ENCODE measurements at regions not wholly inside any gene's neighbourhood (a gene's known extent, or its start where the extent isn't known, plus 50 kb on each side); places are given as distances from the start of the nearest gene placed in this dataset.

DNA sequence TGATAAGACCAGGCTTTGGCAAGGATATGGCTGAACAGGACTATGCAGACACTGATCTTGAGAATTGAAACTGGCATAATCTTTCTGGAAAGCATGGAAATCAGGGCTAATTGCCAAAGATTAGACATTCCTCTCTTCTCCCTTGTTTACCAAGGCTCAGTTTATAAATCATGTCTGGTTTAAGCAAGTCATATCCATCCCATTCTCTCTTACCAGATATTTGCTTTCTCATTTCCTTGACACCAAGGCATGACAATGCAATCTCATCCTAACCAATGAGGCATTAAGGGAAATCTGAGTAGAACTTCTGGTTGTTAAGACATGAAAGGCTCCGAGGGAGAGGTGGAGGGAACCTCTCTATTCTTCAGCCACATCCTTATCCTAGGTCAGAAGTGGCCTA, 110.3 kb upstream of the CEP85L start:
- no peak for DNase-seq

GRCh38 chr6:118758946-118759345, 107.6 kb upstream of the CEP85L start:
- no peak for DNase-seq

GRCh38 chr6:118755941-118756646, 104.7 kb upstream of the CEP85L start:
- DNase-seq = no peak

GRCh38 chr6:118752803-118753202, 101.4 kb upstream of the CEP85L start:
- DNase-seq = no peak

- no peak for DNase-seq
Observed at GRCh38 chr6:118751072-118751471, 99.7 kb upstream of the CEP85L start.

- no peak for DNase-seq
Observed at GRCh38 chr6:118750143-118750542, 98.8 kb upstream of the CEP85L start.

GRCh38 chr6:118748311-118749062, 97.1 kb upstream of the CEP85L start:
- peak; percentile 61 for DNase-seq

DNA sequence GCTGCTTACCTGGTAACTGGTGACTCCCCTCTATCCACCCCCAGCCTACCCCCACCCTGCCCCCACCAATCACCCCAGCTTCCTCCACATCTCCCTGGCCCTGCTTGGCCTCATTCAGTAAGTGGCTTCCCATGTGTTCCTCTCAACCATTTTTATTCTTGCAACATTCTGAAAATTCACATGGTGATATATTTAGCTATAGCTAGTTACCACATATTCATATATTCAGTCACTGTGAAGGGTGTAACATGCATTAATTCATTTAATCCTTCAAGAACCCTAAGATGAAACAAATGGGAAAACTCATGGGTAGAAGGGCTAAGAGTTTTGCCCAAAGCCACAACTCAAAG, 95.4 kb upstream of the CEP85L start:
- no peak for DNase-seq

DNA sequence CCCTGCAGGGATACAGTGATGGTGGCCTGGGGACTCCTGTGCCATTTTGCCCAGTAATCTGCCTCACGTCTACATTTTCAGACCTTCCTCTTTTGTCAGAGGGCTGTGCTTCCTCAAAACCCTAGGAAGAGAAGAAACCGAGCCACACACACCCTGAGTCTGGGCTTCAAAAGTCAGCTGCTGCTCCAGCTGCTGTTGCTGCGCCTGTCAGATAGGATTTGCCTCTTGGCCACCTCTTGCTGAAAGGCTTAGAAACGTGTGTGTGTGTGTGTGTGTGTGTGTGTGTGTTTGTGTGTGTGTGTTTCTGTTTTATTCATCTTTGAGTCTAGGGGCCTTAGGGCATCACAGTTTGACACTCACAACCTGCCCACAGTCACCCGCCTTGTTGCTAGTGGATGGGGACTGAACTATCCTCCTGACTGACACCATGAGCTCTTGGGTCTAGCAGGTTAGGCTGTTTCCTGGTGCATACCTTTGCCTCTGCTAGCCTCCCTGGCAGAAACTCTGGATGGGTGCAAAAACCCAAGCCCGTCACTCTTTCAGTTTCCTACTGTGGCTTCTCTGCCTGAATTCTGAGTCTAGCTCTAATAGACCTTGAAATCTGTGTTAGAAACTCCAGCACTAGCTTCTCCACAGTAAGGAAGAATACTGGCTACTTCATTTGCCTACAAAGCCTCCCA, 94.9 kb upstream of the CEP85L start:
- DNase-seq = peak; percentile 74

DNA sequence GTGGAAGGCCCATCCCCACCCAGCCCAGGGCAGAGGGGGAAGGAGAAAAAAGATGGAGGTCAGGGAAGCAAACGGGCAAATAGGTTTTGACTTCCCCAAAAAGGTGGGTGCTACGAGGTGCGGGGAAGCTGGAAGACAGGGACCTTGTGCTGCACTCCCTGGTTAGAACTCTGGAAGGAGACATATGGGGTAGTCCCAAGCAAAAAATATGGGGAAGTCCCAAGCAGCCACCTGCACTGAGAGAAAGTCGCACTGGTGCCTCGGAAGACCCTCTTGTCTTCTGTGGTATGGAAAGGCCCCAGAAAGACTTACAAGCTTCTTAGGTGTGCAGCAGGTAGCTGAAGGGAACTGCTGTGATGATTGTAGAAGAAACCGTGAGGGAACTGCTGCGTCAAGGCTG, 93.8 kb upstream of the CEP85L start:
- DNase-seq = no peak

DNA sequence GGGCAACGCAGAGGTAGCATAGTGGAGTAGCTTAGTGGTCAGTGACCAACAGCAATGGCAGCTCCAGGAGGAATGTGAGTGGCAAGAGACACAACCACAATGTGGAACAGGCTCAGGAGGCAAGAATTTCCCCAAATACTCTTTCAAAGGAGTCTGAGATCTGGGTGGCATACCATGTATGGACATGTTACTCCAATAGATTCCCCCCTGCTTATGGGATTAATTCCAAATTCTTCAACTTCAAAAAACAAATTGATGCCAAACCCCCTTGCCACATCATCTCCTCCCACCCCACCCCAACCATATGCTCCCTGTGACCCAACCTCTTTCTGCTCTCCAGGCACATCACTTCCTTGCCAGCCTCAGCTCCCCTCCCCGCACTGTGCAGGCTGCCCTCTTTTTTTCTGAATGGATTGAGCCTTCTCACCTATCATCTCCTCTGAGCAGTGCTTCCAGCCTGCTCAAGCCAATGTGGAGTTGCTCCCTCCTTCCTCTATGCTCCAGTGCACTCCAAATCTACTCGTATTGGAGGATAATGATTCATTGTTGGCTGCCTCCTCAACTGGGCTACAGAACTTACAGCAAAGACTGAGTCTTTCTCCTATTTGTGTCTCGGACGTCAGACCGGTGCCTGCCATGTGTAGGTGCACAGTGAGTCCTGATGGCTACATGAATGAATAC, 93.0 kb upstream of the CEP85L start:
- no peak for DNase-seq

DNA sequence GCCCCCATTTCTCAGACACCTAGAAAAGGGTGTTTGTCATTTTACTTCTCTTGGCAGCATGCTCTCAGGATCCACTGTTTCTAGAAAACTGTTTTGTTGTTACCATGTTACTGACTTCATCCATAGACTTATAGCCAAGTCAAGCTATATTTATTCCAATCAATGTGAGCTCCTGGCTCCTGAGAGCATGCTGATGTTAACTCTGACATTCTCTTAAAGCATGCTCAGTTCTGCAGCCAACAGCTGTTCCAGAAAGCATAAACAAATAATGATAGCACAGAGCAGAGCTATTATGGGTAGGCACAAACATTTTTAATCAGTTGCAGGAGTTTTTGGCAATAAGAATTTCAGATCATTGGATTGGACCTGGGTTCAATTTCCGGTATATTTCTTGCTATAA, 92.4 kb upstream of the CEP85L start:
- no peak for DNase-seq

GRCh38 chr6:118740372-118740771, 89.0 kb upstream of the CEP85L start:
- DNase-seq = no peak

DNA sequence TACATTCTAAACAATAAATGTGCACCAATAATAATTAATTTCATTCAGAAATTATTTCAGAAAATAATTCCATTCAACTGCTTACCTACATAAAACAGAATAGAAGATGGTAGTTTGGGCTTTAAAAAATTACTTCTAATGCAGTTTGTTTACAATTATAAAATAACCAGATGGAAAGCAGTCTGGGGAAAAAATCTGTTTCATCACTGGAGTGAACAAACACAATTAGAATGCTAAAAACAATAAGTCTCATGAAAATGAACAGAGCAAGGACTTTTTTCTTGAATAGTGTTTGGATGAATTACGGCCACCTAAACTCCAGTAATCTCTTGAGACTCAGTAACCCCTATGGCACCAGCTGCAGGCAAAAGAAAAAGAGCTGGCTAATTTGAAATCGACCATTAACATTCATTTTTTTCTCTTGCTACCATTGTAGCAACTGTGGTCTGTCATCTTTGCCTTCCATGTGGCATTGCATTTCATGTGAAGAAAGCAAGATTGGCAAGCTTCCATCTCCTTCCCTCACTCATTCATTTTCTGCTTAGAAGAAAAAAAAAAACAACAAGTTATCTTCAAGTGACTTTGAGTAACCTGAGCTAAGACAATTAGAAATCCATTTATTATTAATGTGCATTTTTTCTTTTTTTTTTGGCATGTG, 88.4 kb upstream of the CEP85L start:
- no peak for DNase-seq

- DNase-seq = no peak
Observed at GRCh38 chr6:118736440-118736839, 85.0 kb upstream of the CEP85L start.

DNA sequence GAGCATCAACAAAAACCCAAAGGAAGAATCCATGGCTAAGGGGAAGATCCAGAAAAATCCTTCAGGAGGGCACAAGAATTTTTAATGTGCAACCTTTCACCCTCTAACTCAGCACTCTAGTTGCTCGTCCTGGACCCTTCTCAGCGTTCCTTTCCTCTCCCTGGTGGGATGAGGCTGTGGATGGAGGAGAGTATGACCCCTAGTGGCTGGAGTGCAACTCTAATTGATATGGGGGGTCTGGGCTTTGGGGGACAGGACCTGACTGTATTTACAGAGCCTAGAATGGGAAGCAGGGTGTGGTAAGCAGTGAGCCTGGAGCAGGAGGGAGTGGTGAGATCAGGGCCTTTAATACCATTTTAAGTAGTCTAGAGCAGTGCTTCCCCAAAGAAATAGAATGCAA, 83.9 kb upstream of the CEP85L start:
- DNase-seq = no peak

- no peak for DNase-seq
Observed at GRCh38 chr6:118725944-118726343, 74.6 kb upstream of the CEP85L start.

DNA sequence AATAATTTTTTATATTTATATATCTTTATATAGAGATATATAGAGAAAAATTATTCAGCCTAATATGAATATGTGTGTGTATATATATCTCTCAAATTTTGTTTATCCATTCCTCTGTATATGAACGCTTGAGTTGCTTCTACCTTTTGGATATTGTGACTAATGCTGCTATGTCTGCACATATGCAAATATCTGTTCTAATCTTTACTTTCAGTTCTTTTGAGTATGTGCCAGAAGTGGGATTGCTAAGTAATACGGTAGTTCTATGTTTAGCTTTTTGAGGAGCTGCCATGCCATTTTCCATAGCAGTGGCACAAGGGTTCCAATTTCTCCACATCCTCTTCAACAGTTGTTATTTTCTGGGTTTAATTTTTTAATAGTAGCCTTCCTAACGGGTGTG, 72.8 kb upstream of the CEP85L start:
- DNase-seq = no peak

DNA sequence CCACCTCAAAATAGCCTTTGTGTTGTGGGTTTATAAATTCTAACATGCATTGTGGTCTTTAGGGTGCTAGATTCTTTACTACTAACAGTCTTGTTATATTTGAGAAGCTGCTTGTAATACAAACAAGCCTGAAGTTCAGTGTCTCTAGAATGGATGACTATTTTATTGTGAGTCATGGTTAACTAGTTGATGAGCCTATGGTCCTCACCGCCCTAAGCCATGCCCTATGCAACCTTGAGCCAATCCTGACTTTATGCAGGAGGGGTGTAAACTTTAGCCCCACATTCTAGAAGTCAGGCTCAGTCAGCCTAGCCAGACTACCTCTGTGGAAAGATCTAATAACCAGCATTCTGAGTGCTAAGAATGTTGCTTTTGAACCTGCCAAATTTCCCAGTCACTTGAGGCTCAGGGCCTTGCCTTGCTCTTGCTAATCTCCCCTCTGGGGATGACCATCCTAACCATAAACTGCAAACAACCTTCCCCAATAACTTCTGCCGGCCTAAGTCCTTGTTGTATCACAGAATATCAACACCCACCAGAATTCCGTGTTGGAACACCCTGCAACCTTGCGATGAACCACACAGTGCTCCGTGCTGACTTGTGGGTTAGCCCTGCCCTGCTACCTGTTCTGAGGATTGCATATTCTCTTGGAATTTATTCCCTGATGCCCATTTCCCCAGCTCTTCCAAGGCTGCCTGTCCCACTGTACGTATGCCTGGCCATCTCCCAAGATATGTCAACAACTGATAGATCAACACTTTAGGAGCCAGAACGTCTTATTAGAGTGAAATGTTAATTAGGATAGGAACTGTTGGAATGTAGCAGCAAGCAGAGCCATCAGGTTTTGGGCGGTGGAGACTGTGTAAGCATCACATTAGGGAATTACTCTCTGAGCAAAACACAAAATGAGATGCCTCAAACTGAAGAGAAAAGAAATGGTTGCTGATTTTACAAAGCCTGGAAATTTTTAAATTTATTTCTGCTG, 71.7 kb upstream of the CEP85L start:
- no peak for DNase-seq

DNA sequence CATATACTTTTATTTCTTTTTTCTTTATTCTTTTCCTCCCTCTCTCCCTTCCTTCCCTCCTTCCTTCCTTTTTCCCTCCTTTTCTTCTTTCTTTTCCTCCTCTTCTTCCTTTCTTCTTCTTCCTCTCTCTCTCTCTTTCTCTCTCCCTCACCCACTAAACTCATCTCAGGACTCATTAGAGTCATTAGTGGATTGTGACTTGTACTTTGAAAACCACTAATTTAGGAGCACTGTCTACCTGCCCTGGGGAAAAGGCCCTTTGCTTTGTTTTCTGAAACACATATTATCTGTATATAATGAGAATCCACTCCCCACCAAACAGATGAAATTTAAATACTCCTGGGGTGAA, 68.7 kb upstream of the CEP85L start:
- DNase-seq = no peak

GRCh38 chr6:118719351-118720124, 68.1 kb upstream of the CEP85L start:
- peak; percentile 69 for DNase-seq
